Adipocyte (in vitro differentiated cells): ENCODE measurements at regions not wholly inside any gene's neighbourhood (a gene's known extent, or its start where the extent isn't known, plus 50 kb on each side); places are given as distances from the start of the nearest gene placed in this dataset.

ENCODE experiments used
- DNase-seq: peaks from one replicate; pipeline ENCODE4 v3.0.0-alpha.2; 2015; ENCODE audit warnings: low read depth
- H3K27me3 ChIP-seq: replicated peaks from 2 replicates; pipeline ENCODE4 v1.7.0; 2013; ENCODE audit warnings: mild to moderate bottlenecking, low read length, moderate library complexity; ENCODE audit not compliant: control insufficient read depth, insufficient read depth
- H3K36me3 ChIP-seq: 2 replicates; pipeline ENCODE4 v1.7.0; 2013; ENCODE audit warnings: low read length, mild to moderate bottlenecking, moderate library complexity; ENCODE audit not compliant: control insufficient read depth, insufficient read depth, severe bottlenecking
- H3K4me1 ChIP-seq: 2 replicates; pipeline ENCODE4 v1.7.0; 2013; ENCODE audit warnings: mild to moderate bottlenecking, low read length, moderate library complexity; ENCODE audit not compliant: control insufficient read depth, insufficient read depth
- H3K4me3 ChIP-seq: 2 replicates; pipeline ENCODE4 v1.7.0; 2013; ENCODE audit warnings: mild to moderate bottlenecking, low read length, moderate library complexity
- H3K9ac ChIP-seq: 2 replicates; pipeline ENCODE4 v1.7.0; 2013; ENCODE audit warnings: mild to moderate bottlenecking, low read length, moderate library complexity
- H3K9me3 ChIP-seq: 2 replicates; pipeline ENCODE4 v1.7.0; 2013; ENCODE audit warnings: mild to moderate bottlenecking, low read length, moderate library complexity; ENCODE audit not compliant: control insufficient read depth

DNA sequence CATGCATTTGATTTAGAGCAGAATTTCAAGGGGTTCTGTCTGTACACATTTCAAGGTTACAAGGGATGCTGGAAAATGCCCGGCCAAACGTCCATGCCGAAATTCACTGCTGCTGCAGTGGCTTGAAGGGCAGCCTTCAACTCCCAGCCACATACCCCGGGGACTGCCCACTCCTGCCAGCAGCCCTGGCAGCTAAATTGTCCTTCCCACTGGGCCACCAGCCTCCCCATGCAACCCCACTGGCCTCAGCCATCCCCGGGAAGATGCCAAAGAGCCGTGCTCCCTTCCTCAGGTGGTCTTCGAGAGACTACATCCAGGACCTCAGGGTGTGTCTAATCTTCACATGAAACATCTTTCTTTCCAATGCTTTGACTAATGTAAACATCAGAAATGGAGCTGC is 478.7 kb upstream of the MYT1L start:
- Histone ChIP-seq H3K4me1 (no peaks in the 10 kb centered on the region), H3K27me3 (no peaks in the 10 kb centered on the region), H3K4me3 (no peak overlapping the region), H3K9me3 (peaks cover 8% of the 10 kb centered on the region), H3K36me3 (no peaks in the 10 kb centered on the region), H3K9ac (no peak overlapping the region)
- DNase-seq = no peak

DNA sequence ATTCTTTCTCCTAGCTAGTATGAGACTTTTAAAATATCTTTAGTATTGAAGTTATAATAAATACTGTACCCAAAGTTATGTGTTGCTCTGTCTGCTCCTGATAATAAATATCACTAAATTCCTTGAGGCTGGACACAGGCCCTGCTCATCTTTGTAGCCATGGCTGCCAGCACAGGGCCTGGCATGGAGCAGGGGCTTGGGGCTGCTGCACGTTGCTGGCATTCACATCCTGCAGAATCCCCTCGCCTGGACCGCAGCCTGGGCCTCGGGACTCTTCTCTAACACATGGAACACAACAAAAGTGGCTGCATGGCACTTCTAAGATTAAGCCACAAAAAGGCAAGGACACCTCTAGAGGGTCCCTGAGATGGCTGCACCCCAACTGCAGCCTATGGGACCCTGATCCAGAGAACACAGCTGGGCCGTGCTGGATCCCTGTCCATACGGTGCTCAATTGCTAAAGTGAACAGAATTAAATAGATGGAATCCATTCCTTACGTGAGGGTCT is 477.5 kb upstream of the MYT1L start:
- H3K4me1 ChIP-seq = no peaks in the 10 kb centered on the region
- H3K4me3 ChIP-seq = no peak overlapping the region
- DNase-seq = no peak
- no peaks in the 10 kb centered on the region for H3K27me3 ChIP-seq
- H3K9ac ChIP-seq = no peak overlapping the region
- H3K9me3 ChIP-seq = peaks cover under 1% of the 10 kb centered on the region
- H3K36me3 ChIP-seq = no peaks in the 10 kb centered on the region

DNA sequence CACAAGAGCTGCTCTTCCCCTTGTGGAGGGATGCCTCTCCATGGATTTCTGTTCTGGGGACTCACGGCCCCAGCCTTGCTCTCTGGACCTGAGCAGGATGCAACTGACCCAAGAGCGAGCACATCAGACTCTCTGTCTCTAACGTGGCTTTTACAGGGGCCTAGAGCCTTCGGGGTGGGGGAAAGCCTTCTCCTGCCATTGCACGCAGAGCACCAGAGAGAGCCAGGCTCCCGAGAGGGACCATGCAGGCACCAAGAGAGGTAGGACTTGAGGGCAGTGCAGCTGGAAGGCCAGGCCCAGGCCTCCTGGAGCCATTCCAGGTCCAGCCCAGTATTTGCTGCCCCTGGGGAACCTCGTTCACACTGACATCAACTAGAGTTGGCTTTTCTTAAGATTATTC is 475.6 kb upstream of the MYT1L start:
- H3K4me3 ChIP-seq = no peak overlapping the region
- H3K27me3 ChIP-seq = no peaks in the 10 kb centered on the region
- H3K36me3 ChIP-seq = no peaks in the 10 kb centered on the region
- no peak overlapping the region for H3K9ac ChIP-seq
- H3K4me1 ChIP-seq = no peaks in the 10 kb centered on the region
- DNase-seq = no peak
- H3K9me3 ChIP-seq = peaks cover 12% of the 10 kb centered on the region

DNA sequence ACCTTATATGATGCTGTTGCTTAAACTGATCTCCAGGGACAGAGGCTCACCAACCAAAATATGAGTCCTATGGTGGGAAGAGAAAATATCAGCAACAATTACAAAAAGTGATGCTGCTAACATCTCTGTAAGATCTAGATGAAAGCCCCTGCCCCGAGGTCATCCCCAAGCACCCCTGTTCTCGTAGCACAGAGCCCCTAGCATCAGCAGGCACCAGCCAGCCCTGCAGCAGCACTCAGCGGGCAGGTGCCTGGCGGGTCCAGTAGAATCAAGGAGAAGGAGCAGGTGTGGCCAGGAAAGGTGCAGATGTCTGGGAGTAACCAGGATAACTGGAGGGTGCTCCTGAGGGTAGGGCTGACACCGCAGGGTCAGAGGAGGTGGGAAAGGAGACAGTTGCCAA is 474.2 kb upstream of the MYT1L start:
- no peaks in the 10 kb centered on the region for H3K27me3 ChIP-seq
- no peak overlapping the region for H3K9ac ChIP-seq
- DNase-seq = no peak
- no peaks in the 10 kb centered on the region for H3K4me1 ChIP-seq
- no peak overlapping the region for H3K4me3 ChIP-seq
- H3K9me3 ChIP-seq = peaks cover 12% of the 10 kb centered on the region
- H3K36me3 ChIP-seq = no peaks in the 10 kb centered on the region

DNA sequence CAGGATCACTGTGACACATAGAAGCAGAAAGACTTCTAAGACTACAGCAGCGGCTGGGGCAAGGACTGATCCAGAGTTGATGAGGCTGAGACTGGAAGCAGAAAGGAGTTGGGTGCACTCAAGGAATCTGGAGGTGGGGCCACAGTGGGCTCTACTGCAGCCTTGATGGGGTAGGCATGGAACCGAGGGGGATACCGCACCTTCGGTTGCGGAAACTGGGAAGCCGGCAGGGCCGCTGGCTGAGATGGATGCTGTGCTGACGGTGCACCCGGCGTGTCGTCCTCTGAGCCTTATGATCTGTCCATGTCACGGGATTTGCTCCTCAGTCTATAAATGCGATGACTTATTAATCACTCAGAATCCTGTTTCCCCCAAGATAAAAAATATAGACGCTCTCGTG is 473.5 kb upstream of the MYT1L start:
- H3K9me3 ChIP-seq = peaks cover 17% of the 10 kb centered on the region
- H3K4me1 ChIP-seq = no peaks in the 10 kb centered on the region
- H3K9ac ChIP-seq = no peak overlapping the region
- DNase-seq = no peak
- no peak overlapping the region for H3K4me3 ChIP-seq
- no peaks in the 10 kb centered on the region for H3K27me3 ChIP-seq
- no peaks in the 10 kb centered on the region for H3K36me3 ChIP-seq

DNA sequence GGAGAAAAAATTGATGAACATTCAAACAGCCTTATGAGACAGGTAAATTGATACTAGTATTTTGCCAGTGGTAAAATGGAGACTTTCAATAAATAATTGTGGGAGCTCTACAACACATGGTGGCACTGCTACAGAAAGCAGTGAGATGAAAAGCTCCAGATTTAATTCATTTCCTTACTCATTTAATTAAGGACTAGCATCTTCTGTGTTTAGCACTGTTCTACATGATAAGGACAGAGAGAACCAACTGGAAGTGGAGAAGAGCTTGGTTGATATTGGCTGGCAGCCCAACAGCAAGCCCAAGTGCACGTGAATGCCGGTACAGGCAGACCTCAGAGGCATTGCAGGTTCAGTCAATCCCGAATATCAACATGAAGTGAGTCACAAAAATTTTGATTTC is 470.4 kb upstream of the MYT1L start:
- no peaks in the 10 kb centered on the region for H3K27me3 ChIP-seq
- H3K4me1 ChIP-seq = no peaks in the 10 kb centered on the region
- no peak overlapping the region for H3K4me3 ChIP-seq
- peaks cover 19% of the 10 kb centered on the region for H3K9me3 ChIP-seq
- H3K9ac ChIP-seq = no peak overlapping the region
- DNase-seq = no peak
- no peaks in the 10 kb centered on the region for H3K36me3 ChIP-seq

DNA sequence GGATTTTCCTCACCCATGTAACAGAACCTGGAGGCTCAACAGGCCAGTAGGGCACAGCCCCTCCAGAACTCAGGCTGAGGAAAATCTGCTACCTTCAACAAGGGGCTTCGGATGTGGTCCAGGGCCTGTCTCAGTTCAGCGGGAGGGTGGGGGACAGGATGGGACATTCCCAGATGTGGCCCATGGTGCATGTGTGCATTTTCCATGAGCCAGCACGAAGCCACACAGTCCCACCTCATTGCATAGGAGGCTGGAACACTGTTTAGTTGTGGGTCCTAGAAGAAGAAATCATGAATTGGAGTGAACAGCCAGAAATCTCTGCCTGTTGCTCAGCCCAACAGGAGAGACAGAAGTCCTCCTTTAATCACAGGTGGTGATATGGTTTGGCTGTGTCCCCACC is 469.6 kb upstream of the MYT1L start:
- H3K36me3 ChIP-seq = no peaks in the 10 kb centered on the region
- H3K9me3 ChIP-seq = peaks cover 19% of the 10 kb centered on the region
- H3K4me1 ChIP-seq = no peaks in the 10 kb centered on the region
- H3K27me3 ChIP-seq = no peaks in the 10 kb centered on the region
- H3K9ac ChIP-seq = no peak overlapping the region
- DNase-seq = no peak
- H3K4me3 ChIP-seq = no peak overlapping the region

DNA sequence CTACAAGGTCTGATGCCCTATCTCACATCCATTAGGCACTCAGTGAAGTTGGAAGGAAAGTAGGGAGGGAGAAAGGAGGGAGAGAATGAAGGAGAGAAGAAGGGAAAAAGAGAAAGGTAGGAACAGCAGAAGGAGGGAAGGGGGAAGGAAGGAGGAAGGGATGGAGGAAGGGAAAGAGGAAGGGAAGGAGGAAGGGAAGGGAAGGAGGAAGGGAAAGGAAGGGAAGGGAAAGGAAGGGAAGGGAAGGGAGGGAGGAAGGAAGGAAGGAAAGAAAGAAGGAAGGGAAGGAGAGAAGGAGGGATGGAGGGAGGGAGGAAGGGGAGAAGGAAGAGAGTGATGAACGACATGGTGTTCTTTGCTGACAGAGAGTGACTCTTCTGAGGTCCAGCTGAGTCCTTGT is 468.9 kb upstream of the MYT1L start:
- no peak overlapping the region for H3K4me3 ChIP-seq
- H3K9ac ChIP-seq = no peak overlapping the region
- no peak for DNase-seq
- no peaks in the 10 kb centered on the region for H3K4me1 ChIP-seq
- peaks cover 19% of the 10 kb centered on the region for H3K9me3 ChIP-seq
- no peaks in the 10 kb centered on the region for H3K36me3 ChIP-seq
- no peaks in the 10 kb centered on the region for H3K27me3 ChIP-seq

DNA sequence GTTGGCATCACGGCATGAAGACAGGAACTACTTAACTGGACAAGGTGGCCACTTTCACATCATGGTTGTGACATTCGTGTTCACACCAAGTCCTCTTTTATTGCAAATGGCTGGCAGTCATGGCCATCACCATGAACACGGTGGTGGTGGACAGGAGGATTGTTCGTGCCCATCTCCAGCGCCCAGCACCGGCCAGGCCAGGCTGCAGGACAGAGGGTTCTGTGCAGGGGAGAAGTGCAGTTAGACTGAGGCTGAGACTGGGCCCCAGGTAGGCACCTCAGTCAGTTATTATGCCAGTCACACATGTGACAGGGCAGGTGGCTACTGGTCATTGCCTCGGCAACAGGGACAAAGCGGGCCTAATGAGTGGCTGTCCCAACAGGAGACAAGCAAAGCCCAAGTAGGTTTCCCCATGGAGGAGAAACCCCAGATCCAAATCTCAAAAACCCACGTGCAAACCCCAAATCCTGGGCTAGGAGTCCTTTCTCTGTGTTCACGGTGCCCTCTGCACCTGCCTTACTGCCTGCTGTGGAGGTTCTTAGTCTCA is 468.1 kb upstream of the MYT1L start:
- Histone ChIP-seq H3K9me3 (peaks cover 19% of the 10 kb centered on the region), H3K9ac (no peak overlapping the region), H3K4me1 (no peaks in the 10 kb centered on the region), H3K27me3 (no peaks in the 10 kb centered on the region), H3K4me3 (no peak overlapping the region), H3K36me3 (no peaks in the 10 kb centered on the region)
- DNase-seq = no peak

DNA sequence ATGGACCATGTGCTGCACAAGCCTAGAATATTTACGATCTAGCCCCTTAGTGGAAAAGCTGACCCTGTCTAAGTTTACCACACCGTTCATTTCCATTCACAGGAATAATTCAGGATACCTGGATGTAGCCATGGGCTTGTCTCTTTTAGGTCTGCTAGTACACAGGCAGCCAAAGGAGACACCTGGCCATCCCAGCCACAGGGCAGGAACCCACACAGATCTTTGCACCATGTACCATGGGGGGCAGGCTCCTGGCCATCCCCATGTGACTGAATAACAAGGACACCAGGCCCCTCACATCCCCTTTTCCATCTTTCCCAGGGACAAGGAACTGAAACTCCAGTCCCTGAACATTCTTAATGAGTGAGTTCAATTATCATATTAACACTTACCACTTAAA is 467.3 kb upstream of the MYT1L start:
- Histone ChIP-seq H3K9me3 (peaks cover 19% of the 10 kb centered on the region), H3K4me3 (no peak overlapping the region), H3K9ac (no peak overlapping the region), H3K4me1 (no peaks in the 10 kb centered on the region), H3K27me3 (no peaks in the 10 kb centered on the region), H3K36me3 (no peaks in the 10 kb centered on the region)
- no peak for DNase-seq

DNA sequence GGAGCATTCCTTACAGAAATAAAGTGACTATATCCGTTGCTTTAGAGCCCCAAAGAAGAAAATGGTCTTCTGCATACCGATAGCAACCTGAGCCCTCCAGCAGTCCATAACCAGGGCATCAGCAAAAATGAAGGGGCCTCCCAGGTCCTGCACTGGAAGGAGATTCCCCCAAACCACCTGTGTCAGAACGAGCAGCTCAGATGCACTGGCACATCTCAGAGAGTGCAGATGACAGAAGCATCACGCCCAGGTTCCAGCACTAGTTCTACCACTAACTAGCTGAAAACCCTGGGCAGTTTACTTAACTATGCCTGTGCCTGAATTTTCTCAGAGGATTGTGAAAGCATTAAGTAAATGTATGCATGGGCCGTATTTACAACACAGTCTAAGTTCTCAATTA is 466.7 kb upstream of the MYT1L start:
- DNase-seq = no peak
- no peaks in the 10 kb centered on the region for H3K36me3 ChIP-seq
- H3K9ac ChIP-seq = no peak overlapping the region
- no peaks in the 10 kb centered on the region for H3K4me1 ChIP-seq
- H3K27me3 ChIP-seq = no peaks in the 10 kb centered on the region
- peaks cover 16% of the 10 kb centered on the region for H3K9me3 ChIP-seq
- H3K4me3 ChIP-seq = no peak overlapping the region

DNA sequence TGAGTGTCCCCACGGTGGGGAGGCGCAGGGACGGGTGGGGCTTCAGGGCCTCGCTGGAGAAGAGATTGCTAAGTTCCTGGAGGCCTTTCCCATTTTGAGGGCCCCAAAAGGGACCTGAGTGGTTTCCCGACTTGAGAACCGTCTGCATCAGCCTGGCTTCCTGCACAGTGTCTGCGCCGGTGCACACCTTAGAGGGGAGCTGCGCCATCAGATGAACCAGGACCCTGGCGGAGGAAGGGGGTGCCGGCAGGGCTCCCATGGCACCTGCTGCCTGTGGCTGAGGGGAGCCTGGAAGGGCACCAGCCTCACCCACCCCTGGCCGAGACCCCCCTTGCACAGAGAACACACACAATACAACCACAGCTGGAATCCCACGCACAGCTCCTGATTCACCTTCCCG is 465.1 kb upstream of the MYT1L start:
- H3K4me3 ChIP-seq = no peak overlapping the region
- no peaks in the 10 kb centered on the region for H3K36me3 ChIP-seq
- H3K9ac ChIP-seq = no peak overlapping the region
- no peaks in the 10 kb centered on the region for H3K27me3 ChIP-seq
- DNase-seq = no peak
- peaks cover 8% of the 10 kb centered on the region for H3K9me3 ChIP-seq
- H3K4me1 ChIP-seq = no peaks in the 10 kb centered on the region
